ENCODE measurements at regions not wholly inside any gene's neighbourhood (a gene's known extent, or its start where the extent isn't known, plus 50 kb on each side); places are given as distances from the start of the nearest gene placed in this dataset.

GRCh38 chr18:79628416-79629248, 51.0 kb upstream of the CTDP1 start:
- no peak for DNase-seq

- DNase-seq: no peak
These were observed 50.4 kb upstream of the CTDP1 start for GRCh38 chr18:79629249-79629558.

- no peak for DNase-seq
These were observed 50.0 kb upstream of the CTDP1 start for GRCh38 chr18:79629606-79630005.
